KOPT-K1 (cell line): ENCODE measurements at regions not wholly inside any gene's neighbourhood (a gene's known extent, or its start where the extent isn't known, plus 50 kb on each side); places are given as distances from the start of the nearest gene placed in this dataset.

ENCODE experiments used
- H3K27ac ChIP-seq: fragments of 200-600 bp; sonication (generic); 2 replicates; pipeline ENCODE4 v1.5.1; 2016; ENCODE audit warnings: antibody characterized with exemption, mild to moderate bottlenecking, low read depth, low read length; ENCODE audit not compliant: poor library complexity, severe bottlenecking
- H3K36me3 ChIP-seq: fragments of 200-600 bp; sonication (generic); 2 replicates; pipeline ENCODE4 v1.5.1; 2017; ENCODE audit warnings: antibody characterized with exemption, mild to moderate bottlenecking, low read length, moderate library complexity; ENCODE audit not compliant: insufficient read depth
- H3K9me3 ChIP-seq: fragments of 200-600 bp; sonication (generic); 2 replicates; pipeline ENCODE4 v1.5.1; 2017; ENCODE audit warnings: antibody characterized with exemption, low read length, mild to moderate bottlenecking; ENCODE audit not compliant: insufficient read depth, poor library complexity, severe bottlenecking

- Histone ChIP-seq H3K36me3 (no peaks in the 10 kb centered on the region), H3K9me3 (no peaks in the 10 kb centered on the region), H3K27ac (no peak overlapping the region)
These were observed 454.2 kb upstream of the CLINT1 start for GRCh38 chr5:158313027-158313732.

GRCh38 chr5:158309088-158309807, 450.3 kb upstream of the CLINT1 start:
- Histone ChIP-seq H3K36me3 (no peaks in the 10 kb centered on the region), H3K9me3 (no peaks in the 10 kb centered on the region), H3K27ac (no peak overlapping the region)

- Histone ChIP-seq H3K36me3 (no peaks in the 10 kb centered on the region), H3K9me3 (no peaks in the 10 kb centered on the region), H3K27ac (no peak overlapping the region)
These were observed 449.6 kb upstream of the CLINT1 start for GRCh38 chr5:158308429-158309025.

DNA sequence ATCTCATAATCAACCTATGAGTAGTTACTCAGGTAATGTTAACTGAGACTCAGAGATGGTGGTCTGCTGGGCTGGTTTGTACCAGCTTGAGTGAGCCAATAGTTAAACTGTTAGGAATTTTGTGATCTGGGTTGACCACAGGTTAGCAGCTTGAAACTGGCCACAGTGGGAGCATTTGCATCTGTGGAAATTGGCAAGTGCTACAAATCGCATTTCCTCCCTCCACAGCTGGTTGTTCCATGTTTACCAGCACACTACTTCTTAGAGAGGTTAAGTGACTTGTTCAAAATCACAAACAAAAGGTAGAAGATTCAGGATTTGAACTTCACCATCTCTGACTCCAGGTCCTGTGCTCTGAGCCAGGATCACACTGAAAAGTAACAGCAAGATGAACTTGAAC, 446.9 kb upstream of the CLINT1 start:
- no peaks in the 10 kb centered on the region for H3K9me3 ChIP-seq
- H3K27ac ChIP-seq, result no peak overlapping the region
- no peaks in the 10 kb centered on the region for H3K36me3 ChIP-seq

DNA sequence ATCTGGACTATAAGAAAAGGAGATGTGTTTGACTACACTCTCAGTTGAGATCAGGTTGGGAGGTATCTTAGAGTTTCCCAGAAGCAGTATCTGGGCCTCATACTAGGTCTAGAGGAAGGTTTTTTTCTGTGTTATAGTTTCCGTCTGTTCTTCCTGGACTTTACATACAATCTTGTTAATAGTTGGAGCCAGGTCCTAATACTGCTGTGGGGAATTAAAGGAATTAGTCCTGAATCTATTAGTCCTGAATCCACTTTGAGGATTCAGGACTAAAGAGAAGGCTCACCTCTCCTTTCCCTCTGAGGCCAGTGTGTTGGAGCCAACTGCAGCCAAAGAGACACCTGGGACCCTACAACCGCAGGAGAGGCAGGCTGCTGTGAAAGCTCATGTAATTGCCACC, 445.7 kb upstream of the CLINT1 start:
- Histone ChIP-seq H3K27ac (no peak overlapping the region), H3K9me3 (no peaks in the 10 kb centered on the region), H3K36me3 (no peaks in the 10 kb centered on the region)

GRCh38 chr5:158303883-158304282, 444.9 kb upstream of the CLINT1 start:
- Histone ChIP-seq H3K9me3 (no peaks in the 10 kb centered on the region), H3K27ac (no peak overlapping the region), H3K36me3 (no peaks in the 10 kb centered on the region)

- no peaks in the 10 kb centered on the region for H3K9me3 ChIP-seq
- no peak overlapping the region for H3K27ac ChIP-seq
- H3K36me3 ChIP-seq, result no peaks in the 10 kb centered on the region
These were observed 444.3 kb upstream of the CLINT1 start for GRCh38 chr5:158303275-158303674.

DNA sequence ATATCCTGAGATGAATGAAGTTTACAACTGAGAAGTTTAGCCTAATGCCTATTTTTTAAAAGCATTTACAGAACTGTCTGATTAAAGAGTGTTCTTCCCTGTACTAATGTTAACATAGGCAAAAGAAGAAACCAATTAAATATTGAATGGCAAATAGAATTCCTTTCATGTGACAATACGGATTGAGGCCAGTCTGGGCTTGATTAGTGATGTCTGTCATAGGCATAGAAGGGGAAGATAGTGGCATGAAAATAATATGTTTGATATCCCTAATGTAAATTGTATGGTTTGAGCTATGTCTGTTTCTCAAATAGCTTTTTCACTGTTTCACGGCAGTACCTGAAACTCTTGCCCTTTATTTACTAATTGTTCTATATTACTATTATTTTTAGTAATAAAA, 443.1 kb upstream of the CLINT1 start:
- Histone ChIP-seq H3K27ac (no peak overlapping the region), H3K36me3 (no peaks in the 10 kb centered on the region)

DNA sequence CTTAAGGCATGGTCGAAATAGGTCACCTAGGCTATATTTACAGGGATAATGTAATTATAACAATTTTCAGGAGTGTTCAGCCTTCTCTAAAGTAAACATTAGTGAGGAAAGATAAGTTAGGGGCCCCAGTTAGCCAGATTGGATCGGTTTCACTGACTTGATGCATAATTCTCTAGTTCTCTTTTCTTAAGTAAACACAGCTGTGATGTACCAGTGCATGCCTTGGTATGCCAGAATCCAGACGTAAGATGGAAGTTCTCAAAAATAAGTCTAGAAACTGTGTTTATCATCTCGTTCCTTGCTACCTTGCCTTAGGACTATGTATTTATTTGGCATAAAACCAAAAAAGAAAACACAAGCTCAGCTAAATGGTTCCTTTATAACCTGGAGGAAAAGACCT, 442.2 kb upstream of the CLINT1 start:
- Histone ChIP-seq H3K27ac (no peak overlapping the region), H3K36me3 (no peaks in the 10 kb centered on the region), H3K9me3 (peaks cover 5% of the 10 kb centered on the region)

More for the DNA sequence above, 443.1 kb upstream of the CLINT1 start:
- no peaks in the 10 kb centered on the region for H3K9me3 ChIP-seq

- no peaks in the 10 kb centered on the region for H3K36me3 ChIP-seq
- no peak overlapping the region for H3K27ac ChIP-seq
- peaks cover 5% of the 10 kb centered on the region for H3K9me3 ChIP-seq
These were observed 441.3 kb upstream of the CLINT1 start for GRCh38 chr5:158300256-158300655.

- no peak overlapping the region for H3K27ac ChIP-seq
These were observed 438.1 kb upstream of the CLINT1 start for GRCh38 chr5:158297002-158297527.

DNA sequence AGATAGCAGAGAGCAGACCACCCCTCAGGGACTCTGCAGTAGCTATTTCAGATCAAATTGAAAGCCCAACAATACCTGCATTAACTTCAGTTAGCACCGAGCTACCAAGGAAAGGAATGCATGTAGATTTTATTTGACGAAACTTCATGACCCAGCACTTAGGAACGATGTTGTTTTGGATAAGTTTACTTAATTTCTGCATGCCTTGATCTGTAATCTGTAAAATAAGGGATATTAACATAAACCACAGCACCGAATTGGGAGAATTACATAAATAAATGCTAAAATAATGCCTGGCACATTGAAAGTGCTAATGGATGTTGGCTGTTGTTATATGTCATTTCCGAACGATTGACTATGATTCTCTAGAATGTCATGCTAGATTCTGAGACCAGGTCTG, 435.8 kb upstream of the CLINT1 start:
- H3K36me3 ChIP-seq, result no peaks in the 10 kb centered on the region
- H3K27ac ChIP-seq, result no peak overlapping the region
- H3K9me3 ChIP-seq, result peaks cover 5% of the 10 kb centered on the region

More at GRCh38 chr5:158297002-158297527, 438.1 kb upstream of the CLINT1 start:
- H3K9me3 ChIP-seq, result peaks cover 5% of the 10 kb centered on the region
- H3K36me3 ChIP-seq, result no peaks in the 10 kb centered on the region

GRCh38 chr5:158292981-158293380, 434.0 kb upstream of the CLINT1 start:
- Histone ChIP-seq H3K27ac (no peak overlapping the region), H3K36me3 (no peaks in the 10 kb centered on the region), H3K9me3 (peaks cover 5% of the 10 kb centered on the region)

- H3K9me3 ChIP-seq, result no peaks in the 10 kb centered on the region
- no peaks in the 10 kb centered on the region for H3K36me3 ChIP-seq
- no peak overlapping the region for H3K27ac ChIP-seq
These were observed 431.0 kb upstream of the CLINT1 start for GRCh38 chr5:158289967-158290366.

GRCh38 chr5:158288272-158288657, 429.3 kb upstream of the CLINT1 start:
- Histone ChIP-seq H3K36me3 (no peaks in the 10 kb centered on the region), H3K9me3 (no peaks in the 10 kb centered on the region), H3K27ac (no peak overlapping the region)
